B cell (primary cell): ENCODE measurements at regions not wholly inside any gene's neighbourhood (a gene's known extent, or its start where the extent isn't known, plus 50 kb on each side); places are given as distances from the start of the nearest gene placed in this dataset.
"Not testable (repeated sequence)": the region's sequence is repeated elsewhere in the genome, so short reads cannot be mapped to it uniquely, and the experiment has no call there.

ENCODE experiments used
- EZH2 ChIP-seq: IDR thresholded peaks from 2 replicates; pipeline ENCODE4 v1.6.1; 2012; ENCODE audit warnings: borderline replicate concordance, low read depth, mild to moderate bottlenecking, moderate library complexity, low read length; ENCODE audit not compliant: insufficient read depth, poor library complexity, severe bottlenecking
- TF ChIP-seq, protein P1 (sequence below): fragments of 200-600 bp; IDR thresholded peaks from one replicate; pipeline ENCODE4 v1.8.0; 2022; ENCODE audit warnings: antibody characterized with exemption, mild to moderate bottlenecking

DNA sequence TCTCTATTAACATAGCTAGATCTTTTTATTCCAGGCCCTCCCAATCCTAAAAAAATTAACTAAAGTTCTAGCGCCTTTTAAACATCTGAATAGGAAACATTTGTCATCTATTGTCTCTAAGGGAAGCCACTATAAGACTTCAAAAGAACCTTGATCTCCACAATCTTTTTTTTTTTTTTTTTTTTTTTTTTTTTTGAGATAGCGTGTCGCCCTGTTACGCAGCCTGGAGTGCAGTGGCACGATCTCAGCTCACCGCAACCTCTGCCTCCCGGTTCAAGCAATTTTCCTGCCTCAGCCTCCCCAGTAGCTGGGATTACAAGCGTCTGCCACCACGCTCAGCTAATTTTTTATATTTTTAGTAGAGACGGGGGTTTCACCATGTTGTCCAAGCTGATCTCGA lies 526.5 kb upstream of the HTR2C start:
- TF ChIP-seq, protein P1, sequence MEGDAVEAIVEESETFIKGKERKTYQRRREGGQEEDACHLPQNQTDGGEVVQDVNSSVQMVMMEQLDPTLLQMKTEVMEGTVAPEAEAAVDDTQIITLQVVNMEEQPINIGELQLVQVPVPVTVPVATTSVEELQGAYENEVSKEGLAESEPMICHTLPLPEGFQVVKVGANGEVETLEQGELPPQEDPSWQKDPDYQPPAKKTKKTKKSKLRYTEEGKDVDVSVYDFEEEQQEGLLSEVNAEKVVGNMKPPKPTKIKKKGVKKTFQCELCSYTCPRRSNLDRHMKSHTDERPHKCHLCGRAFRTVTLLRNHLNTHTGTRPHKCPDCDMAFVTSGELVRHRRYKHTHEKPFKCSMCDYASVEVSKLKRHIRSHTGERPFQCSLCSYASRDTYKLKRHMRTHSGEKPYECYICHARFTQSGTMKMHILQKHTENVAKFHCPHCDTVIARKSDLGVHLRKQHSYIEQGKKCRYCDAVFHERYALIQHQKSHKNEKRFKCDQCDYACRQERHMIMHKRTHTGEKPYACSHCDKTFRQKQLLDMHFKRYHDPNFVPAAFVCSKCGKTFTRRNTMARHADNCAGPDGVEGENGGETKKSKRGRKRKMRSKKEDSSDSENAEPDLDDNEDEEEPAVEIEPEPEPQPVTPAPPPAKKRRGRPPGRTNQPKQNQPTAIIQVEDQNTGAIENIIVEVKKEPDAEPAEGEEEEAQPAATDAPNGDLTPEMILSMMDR = not testable (repeated sequence)
- TF ChIP-seq EZH2 = not testable (repeated sequence)
